Activated gamma-delta T cell treated with anti-CD3 and anti-CD28 coated beads, Interleukin-2, amount 50 U/mL, for 16 hours (primary cell): ENCODE measurements at regions not wholly inside any gene's neighbourhood (a gene's known extent, or its start where the extent isn't known, plus 50 kb on each side); places are given as distances from the start of the nearest gene placed in this dataset.
"Not testable (repeated sequence)": the region's sequence is repeated elsewhere in the genome, so short reads cannot be mapped to it uniquely, and the experiment has no call there.

Experiments used
- DNase-seq: peaks from one replicate; pipeline ENCODE4 v3.0.0-alpha.2; 2020; ENCODE audit warnings: low read depth

GRCh38 chr6:100228437-100228833 is 234.4 kb upstream of the MCHR2 start:
- no peak for DNase-seq

- DNase-seq = no peak
These were observed 232.8 kb upstream of the MCHR2 start for GRCh38 chr6:100226811-100227210.

GRCh38 chr6:100223952-100224351 is 229.9 kb upstream of the MCHR2 start:
- not testable (repeated sequence) for DNase-seq

- no peak for DNase-seq
These were observed 226.5 kb upstream of the MCHR2 start for GRCh38 chr6:100220543-100220942.

GRCh38 chr6:100217225-100218012 is 223.4 kb upstream of the MCHR2 start:
- DNase-seq = no peak

GRCh38 chr6:100216760-100217159 is 222.7 kb upstream of the MCHR2 start:
- no peak for DNase-seq

- DNase-seq = no peak
These were observed 218.1 kb upstream of the MCHR2 start for GRCh38 chr6:100212131-100212530.

- DNase-seq = no peak
These were observed 216.4 kb upstream of the MCHR2 start for GRCh38 chr6:100210137-100211117.

- no peak for DNase-seq
These were observed 215.5 kb upstream of the MCHR2 start for GRCh38 chr6:100209323-100210136.

- DNase-seq = no peak
These were observed 209.4 kb upstream of the MCHR2 start for GRCh38 chr6:100203400-100203799.

GRCh38 chr6:100202417-100203194 is 208.6 kb upstream of the MCHR2 start:
- DNase-seq = no peak

GRCh38 chr6:100196214-100196982 is 202.4 kb upstream of the MCHR2 start:
- not testable (repeated sequence) for DNase-seq

GRCh38 chr6:100195244-100195643 is 201.2 kb upstream of the MCHR2 start:
- not testable (repeated sequence) for DNase-seq

- DNase-seq = no peak
These were observed 200.5 kb upstream of the MCHR2 start for GRCh38 chr6:100194535-100194934.

- no peak for DNase-seq
These were observed 194.7 kb upstream of the MCHR2 start for GRCh38 chr6:100188754-100189153.

GRCh38 chr6:100186552-100186951 is 192.5 kb upstream of the MCHR2 start:
- no peak for DNase-seq

- no peak for DNase-seq
These were observed 191.6 kb upstream of the MCHR2 start for GRCh38 chr6:100185615-100186014.

GRCh38 chr6:100184473-100184872 is 190.4 kb upstream of the MCHR2 start:
- DNase-seq = no peak

GRCh38 chr6:100182313-100182712 is 188.3 kb upstream of the MCHR2 start:
- no peak for DNase-seq

- no peak for DNase-seq
These were observed 187.3 kb upstream of the MCHR2 start for GRCh38 chr6:100181309-100181708.
